Caco-2 (cell line): ENCODE measurements at regions not wholly inside any gene's neighbourhood (a gene's known extent, or its start where the extent isn't known, plus 50 kb on each side); places are given as distances from the start of the nearest gene placed in this dataset.

Experiments
- BruUV-seq: library from RNA; stranded (reverse); fragments of 400-500 nt; replicated peaks from 2 replicates; lab custom pipeline; 2021; lab: Mats Ljungman, UMichigan
- CTCF ChIA-PET: fragments of 300-600 bp; sonication (Branson Sonifier 250); formaldehyde crosslinking; loops from one replicate; lab custom pipeline; 2022; ENCODE audit warnings: antibody characterized with exemption; lab: Charles Lee
- POLR2A ChIA-PET: fragments of 300-600 bp; sonication (Branson Sonifier 250); formaldehyde crosslinking; loops from one replicate; lab custom pipeline; 2022; ENCODE audit warnings: antibody characterized with exemption; lab: Charles Lee
- DNase-seq, 2 experiments: peaks; one replicate each; pipeline versions ENCODE4 v3.0.0 to v3.0.0-alpha.2; 2020 to 2022
- H3K27me3 ChIP-seq: replicated peaks from 2 replicates; pipeline ENCODE4 v1.6.0; 2011; ENCODE audit warnings: low read length; ENCODE audit not compliant: control insufficient read depth, insufficient read depth
- H3K36me3 ChIP-seq: 2 replicates; pipeline ENCODE4 v1.5.1; 2011; ENCODE audit warnings: low read length; ENCODE audit not compliant: control insufficient read depth, insufficient read depth
- H3K4me1 ChIP-seq: fragments of 250-450 bp; sonication (Bioruptor Pico); 2 replicates; pipeline ENCODE4 v1.5.1; 2020; ENCODE audit warnings: mild to moderate bottlenecking
- H3K4me3 ChIP-seq: 2 replicates; pipeline ENCODE4 v1.5.1; 2011; ENCODE audit warnings: low read depth, mild to moderate bottlenecking, control low read depth, low read length
- H3K9me3 ChIP-seq: fragments of 250-450 bp; sonication (Bioruptor Pico); 2 replicates; pipeline ENCODE4 v1.5.1; 2020; ENCODE audit warnings: mild to moderate bottlenecking, moderate library complexity
- H3K27ac Mint-ChIP-seq: one replicate; pipeline ENCODE4 v1.8.0; 2022; ENCODE audit warnings: mixed read lengths; ENCODE audit not compliant: unreplicated experiment
- H3K27me3 Mint-ChIP-seq: one replicate; pipeline ENCODE4 v1.8.0; 2022; ENCODE audit warnings: mixed read lengths; ENCODE audit not compliant: insufficient read depth, unreplicated experiment
- H3K36me3 Mint-ChIP-seq: one replicate; pipeline ENCODE4 v1.8.0; 2022; ENCODE audit warnings: mild to moderate bottlenecking, mixed read lengths; ENCODE audit not compliant: insufficient read depth, unreplicated experiment
- H3K4me1 Mint-ChIP-seq: one replicate; pipeline ENCODE4 v1.8.0; 2022; ENCODE audit warnings: low read depth, mixed read lengths; ENCODE audit not compliant: unreplicated experiment
- H3K4me3 Mint-ChIP-seq: one replicate; pipeline ENCODE4 v1.8.0; 2022; ENCODE audit warnings: mild to moderate bottlenecking, moderate library complexity, mixed read lengths; ENCODE audit not compliant: unreplicated experiment
- H3K9me3 Mint-ChIP-seq: one replicate; pipeline ENCODE4 v1.8.0; 2022; ENCODE audit warnings: mixed read lengths; ENCODE audit not compliant: unreplicated experiment
- CTCF ChIP-seq, 2 experiments: fragments of 200-600 bp in 1 of 2; IDR thresholded peaks; 1 replicate in 1 of 2; 2 replicates in 1 of 2; pipeline versions ENCODE4 v1.5.1 to v1.8.0; 2011 to 2022; ENCODE audit warnings: antibody characterized with exemption in 1 of 2, control low read depth in 1 of 2, inconsistent platforms in 1 of 2, low read depth in 1 of 2, low read length in 1 of 2, mild to moderate bottlenecking in 1 of 2, moderate library complexity in 1 of 2; ENCODE audit not compliant: insufficient read depth in 1 of 2, severe bottlenecking in 1 of 2, unreplicated experiment in 1 of 2
- intact Hi-C: fragments of 100-400 bp; cut with micrococcal nuclease; formaldehyde crosslinking; loops from one replicate; pipeline ENCODE4 v1.10.0; 2022; ENCODE audit not compliant: unreplicated experiment

GRCh38 chr15:95405447-95405846 lies 925.1 kb upstream of the NR2F2 start:
- Histone ChIP-seq H3K4me1 (no peaks in the 10 kb centered on the region), H3K36me3 (no peaks in the 10 kb centered on the region), H3K4me3 (no peak overlapping the region), H3K9me3 (no peaks in the 10 kb centered on the region), H3K27me3 (no peaks in the 10 kb centered on the region)
- H3K9me3 Mint-ChIP-seq: no peaks in the 10 kb centered on the region
- no TSS peak for BruUV-seq
- TF ChIP-seq CTCF (IDR thresholded peaks at IDR 0.05; ENCODE audit: insufficient read depth in 1 of 2, low read depth in 1 of 2, low read length in 1 of 2, severe bottlenecking in 1 of 2, unreplicated experiment in 1 of 2): no peak
- H3K36me3 Mint-ChIP-seq: no peaks in the 10 kb centered on the region
- H3K4me1 Mint-ChIP-seq: no peaks in the 10 kb centered on the region
- no peak overlapping the region for H3K4me3 Mint-ChIP-seq
- ChIA-PET POLR2A (no interaction called here), CTCF (no interaction called here)
- no peaks in the 10 kb centered on the region for H3K27me3 Mint-ChIP-seq
- no peak overlapping the region for H3K27ac Mint-ChIP-seq
- DNase-seq: no peak
- intact Hi-C loops: no loop called here

- H3K27ac Mint-ChIP-seq: no peak overlapping the region
- intact Hi-C loops: no loop called here
- TF ChIP-seq CTCF (IDR thresholded peaks at IDR 0.05; ENCODE audit: insufficient read depth in 1 of 2, low read depth in 1 of 2, low read length in 1 of 2, severe bottlenecking in 1 of 2, unreplicated experiment in 1 of 2): no peak
- no peaks in the 10 kb centered on the region for H3K4me1 Mint-ChIP-seq
- no peaks in the 10 kb centered on the region for H3K36me3 Mint-ChIP-seq
- no peak overlapping the region for H3K4me3 Mint-ChIP-seq
- POLR2A ChIA-PET: no interaction called here
- CTCF ChIA-PET: no interaction called here
- H3K9me3 ChIP-seq: no peaks in the 10 kb centered on the region
- no peak overlapping the region for H3K4me3 ChIP-seq
- no peaks in the 10 kb centered on the region for H3K9me3 Mint-ChIP-seq
- no peaks in the 10 kb centered on the region for H3K27me3 ChIP-seq
- no peak for DNase-seq
- no peaks in the 10 kb centered on the region for H3K4me1 ChIP-seq
- H3K27me3 Mint-ChIP-seq: no peaks in the 10 kb centered on the region
- BruUV-seq: no TSS peak
- no peaks in the 10 kb centered on the region for H3K36me3 ChIP-seq
Measured at GRCh38 chr15:95407534-95407933, 923.0 kb upstream of the NR2F2 start.

GRCh38 chr15:95409211-95409610 lies 921.3 kb upstream of the NR2F2 start:
- H3K36me3 Mint-ChIP-seq: no peaks in the 10 kb centered on the region
- BruUV-seq: no TSS peak
- no peak for DNase-seq
- no peaks in the 10 kb centered on the region for H3K27me3 Mint-ChIP-seq
- Histone ChIP-seq H3K36me3 (no peaks in the 10 kb centered on the region), H3K4me1 (no peaks in the 10 kb centered on the region), H3K27me3 (no peaks in the 10 kb centered on the region), H3K9me3 (no peaks in the 10 kb centered on the region), H3K4me3 (no peak overlapping the region)
- H3K4me3 Mint-ChIP-seq: no peak overlapping the region
- H3K9me3 Mint-ChIP-seq: no peaks in the 10 kb centered on the region
- ChIA-PET POLR2A (no interaction called here), CTCF (no interaction called here)
- no peak overlapping the region for H3K27ac Mint-ChIP-seq
- TF ChIP-seq CTCF (IDR thresholded peaks at IDR 0.05; ENCODE audit: insufficient read depth in 1 of 2, low read depth in 1 of 2, low read length in 1 of 2, severe bottlenecking in 1 of 2, unreplicated experiment in 1 of 2): no peak
- H3K4me1 Mint-ChIP-seq: no peaks in the 10 kb centered on the region
- intact Hi-C loops: no loop called here
